Effector CD8-positive, alpha-beta T cell (primary cell): ENCODE measurements at regions not wholly inside any gene's neighbourhood (a gene's known extent, or its start where the extent isn't known, plus 50 kb on each side); places are given as distances from the start of the nearest gene placed in this dataset.
"Not testable (repeated sequence)": the region's sequence is repeated elsewhere in the genome, so short reads cannot be mapped to it uniquely, and the experiment has no call there.

Source experiments
- DNase-seq: peaks from one replicate; lab custom pipeline; 2025; lab: John Stamatoyannopoulos, UW

DNA sequence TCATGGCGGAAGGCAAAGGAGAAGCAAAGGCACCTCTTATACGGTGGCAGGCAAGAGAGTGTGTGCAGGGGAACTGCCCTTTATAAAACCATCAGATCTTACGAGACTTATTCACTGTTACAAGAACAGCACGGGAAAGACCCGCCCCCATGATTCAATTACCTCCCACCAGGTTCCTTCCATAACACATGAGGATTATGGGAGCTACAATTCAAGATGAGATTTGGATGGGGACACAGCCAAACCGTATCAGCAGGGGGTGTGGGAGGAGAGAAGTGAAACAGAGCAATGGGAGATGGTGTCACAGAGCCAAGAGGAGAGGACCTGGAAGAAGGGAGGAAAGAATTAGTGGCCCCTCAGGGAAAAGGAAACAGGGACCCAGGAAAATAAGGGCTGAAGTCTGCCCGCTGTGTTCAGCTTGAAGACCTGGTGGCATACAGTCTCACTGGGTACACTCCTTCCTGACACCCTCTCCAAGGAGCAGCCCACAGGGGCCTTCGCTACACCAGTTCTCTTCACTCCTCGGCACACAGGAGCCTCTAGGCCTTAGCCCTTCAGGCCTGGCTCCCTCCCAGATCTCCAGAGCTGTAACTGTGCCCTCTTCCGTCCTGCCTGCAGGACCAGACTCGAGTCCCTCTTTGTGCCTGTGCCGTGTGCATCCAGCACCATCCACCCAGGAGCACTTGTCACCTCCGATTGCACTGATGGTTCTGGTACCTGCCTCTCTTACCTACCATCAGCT, 262.1 kb downstream of the EIPR1 start:
- no peak for DNase-seq

DNA sequence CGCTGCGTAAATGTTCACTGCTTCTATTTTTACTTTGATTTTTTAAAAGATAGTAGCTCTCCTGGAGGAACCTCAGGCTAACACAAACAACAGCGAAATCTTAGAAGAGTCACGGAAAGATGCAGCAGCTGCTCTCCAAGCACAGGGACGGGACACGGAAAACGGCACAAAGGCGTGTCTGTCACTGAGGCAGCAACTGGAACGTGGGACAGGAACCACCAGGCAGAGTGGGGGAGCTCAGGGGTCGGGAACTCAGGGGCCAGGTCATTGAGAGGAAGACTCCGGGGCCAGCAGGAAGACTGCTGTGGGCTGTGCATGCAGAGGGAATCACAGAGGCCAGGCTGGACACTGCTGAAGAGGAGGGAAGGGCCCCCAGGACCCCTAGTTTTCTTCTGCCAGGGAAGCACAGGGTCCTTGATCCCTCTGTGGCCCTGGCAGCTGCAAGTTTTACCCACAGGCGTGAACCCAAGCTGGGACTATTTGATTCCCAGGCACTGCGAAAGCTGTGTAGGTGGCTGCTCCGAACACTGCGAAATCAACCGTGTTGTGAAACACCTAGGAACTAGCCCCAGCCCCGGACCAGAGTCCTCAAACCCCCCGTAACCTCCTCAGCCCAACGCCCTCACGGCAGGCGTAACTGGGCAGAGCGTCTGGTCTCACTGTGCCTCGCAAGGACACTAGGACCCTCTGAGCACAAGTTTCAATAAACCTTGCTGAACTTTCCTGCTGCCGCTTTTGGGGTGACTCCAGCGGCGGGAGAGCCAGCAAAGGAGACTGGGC, 263.0 kb downstream of the EIPR1 start:
- no peak for DNase-seq

DNA sequence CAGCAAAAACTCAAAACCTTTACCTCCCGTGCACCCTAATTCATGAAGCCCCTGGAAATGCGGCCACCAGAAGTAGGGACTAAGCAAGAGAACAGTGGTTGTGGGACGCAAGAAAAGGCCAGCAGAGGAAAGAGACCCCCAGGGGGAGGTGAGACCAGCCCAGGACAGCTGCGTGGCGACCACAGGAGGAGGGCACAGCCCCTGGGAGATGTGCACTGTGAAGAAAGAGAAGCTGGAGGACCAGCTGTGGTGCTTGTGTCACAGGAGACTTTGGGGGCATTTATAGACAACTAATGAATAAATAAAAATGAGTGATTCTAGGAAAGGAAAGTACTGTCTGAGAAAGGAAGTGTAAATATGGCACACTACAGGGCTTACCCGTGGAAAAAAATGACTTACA, 263.8 kb downstream of the EIPR1 start:
- DNase-seq = no peak

DNA sequence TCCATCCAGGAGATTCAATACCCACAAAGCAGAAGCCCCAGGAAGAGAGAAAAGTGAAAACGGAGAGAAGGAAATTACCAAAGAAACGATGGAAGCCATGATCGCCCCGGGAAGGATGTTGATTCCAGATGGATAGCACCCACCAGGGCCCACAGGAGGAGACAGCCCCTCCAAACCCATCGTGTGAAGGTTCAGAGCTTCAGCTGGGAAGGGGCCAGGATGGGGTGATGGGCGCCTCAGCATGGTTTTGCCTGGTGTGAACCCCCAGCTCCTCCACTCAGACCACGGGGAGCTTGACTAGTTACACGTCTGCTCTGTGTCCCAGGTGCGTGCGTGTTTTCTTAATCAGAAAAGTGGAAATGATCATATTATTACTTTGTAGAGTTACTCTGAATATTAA, 264.5 kb downstream of the EIPR1 start:
- DNase-seq = no peak

DNA sequence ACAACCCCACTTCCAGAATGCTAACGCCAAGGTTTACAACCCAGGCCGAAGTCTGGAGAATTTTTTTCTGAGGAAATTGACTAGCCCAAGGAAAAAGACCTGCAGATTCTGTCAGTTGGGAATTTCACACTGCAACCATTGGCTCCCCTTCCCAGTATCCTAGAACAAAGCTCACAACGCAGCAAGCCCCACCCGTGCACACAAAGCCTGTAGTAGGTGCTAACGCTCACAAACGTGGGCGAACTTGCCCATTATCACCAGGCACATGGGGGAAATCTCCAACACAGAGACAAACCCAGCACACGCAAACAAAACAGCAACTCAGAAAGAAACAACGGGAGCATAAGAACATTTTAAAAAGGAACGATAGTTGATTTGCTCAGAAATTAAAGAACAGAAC, 265.1 kb downstream of the EIPR1 start:
- no peak for DNase-seq

DNA sequence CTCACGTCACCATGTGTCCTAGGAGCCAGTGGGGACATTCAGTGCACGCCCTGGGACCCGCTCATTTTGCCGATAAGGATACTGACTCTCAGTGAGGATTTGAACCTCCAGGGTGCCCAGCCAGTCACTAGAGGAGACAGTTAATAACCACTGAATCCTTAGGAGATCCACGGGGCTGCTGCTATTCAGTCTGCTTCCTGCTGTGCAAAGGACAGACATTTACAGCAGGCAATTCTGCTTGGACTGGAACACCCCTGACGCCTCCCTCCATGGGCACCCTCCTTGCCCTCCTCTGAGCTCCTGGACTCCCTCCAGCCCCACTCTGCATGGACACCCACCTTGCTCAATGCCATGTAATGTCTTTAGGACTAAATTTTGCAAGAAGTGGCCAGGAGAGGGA, 265.5 kb downstream of the EIPR1 start:
- DNase-seq = no peak

DNA sequence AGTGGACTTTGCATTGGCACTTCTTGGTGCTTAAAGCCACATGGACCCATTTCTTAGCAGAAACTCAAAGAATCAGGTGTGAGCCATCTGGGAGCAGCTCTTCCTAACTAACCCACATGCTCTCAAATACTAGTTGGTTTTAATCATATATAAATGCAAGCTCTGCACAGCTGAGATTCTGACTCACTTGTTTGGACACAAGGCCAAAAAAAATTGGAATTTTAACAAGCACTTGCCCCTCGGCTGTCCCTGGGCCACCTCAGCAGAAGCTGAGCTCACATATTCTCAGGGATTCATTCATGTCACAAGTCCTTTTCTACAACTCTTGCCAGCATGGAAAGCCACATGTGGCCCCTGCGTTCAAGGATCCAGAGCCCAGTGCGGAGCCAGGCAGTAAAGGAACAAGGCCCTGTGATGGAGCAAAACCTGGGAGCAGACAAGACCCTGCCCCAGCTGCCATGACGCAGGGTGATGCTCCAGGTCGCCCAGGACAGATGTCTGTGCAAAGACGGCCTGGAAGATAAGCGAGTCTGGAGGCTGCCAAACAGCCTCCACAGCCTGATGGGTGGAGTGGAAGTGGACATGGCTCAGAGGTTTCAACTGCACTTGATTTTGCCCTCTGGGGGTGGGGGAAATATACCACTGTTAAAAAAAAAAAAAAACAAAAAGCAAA, 266.5 kb downstream of the EIPR1 start:
- no peak for DNase-seq

DNA sequence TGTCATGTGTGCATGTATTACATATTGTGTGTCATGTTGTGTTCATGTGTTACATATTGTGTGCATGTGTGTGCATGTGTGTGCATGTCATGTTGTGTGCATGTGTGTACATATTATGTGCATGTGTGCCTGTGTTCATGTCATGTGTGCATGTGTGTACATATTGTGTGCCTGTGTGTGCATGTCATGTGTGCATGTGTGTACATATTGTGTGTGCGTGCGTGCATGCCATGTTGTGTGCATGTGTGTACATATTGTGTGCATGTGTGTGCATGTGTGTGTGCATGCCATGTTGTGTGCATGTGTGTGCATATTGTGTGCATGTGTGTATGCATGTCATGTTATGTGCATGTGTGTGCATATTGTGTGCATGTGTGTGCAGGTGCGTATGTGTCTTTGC, 267.1 kb downstream of the EIPR1 start:
- DNase-seq = no peak

DNA sequence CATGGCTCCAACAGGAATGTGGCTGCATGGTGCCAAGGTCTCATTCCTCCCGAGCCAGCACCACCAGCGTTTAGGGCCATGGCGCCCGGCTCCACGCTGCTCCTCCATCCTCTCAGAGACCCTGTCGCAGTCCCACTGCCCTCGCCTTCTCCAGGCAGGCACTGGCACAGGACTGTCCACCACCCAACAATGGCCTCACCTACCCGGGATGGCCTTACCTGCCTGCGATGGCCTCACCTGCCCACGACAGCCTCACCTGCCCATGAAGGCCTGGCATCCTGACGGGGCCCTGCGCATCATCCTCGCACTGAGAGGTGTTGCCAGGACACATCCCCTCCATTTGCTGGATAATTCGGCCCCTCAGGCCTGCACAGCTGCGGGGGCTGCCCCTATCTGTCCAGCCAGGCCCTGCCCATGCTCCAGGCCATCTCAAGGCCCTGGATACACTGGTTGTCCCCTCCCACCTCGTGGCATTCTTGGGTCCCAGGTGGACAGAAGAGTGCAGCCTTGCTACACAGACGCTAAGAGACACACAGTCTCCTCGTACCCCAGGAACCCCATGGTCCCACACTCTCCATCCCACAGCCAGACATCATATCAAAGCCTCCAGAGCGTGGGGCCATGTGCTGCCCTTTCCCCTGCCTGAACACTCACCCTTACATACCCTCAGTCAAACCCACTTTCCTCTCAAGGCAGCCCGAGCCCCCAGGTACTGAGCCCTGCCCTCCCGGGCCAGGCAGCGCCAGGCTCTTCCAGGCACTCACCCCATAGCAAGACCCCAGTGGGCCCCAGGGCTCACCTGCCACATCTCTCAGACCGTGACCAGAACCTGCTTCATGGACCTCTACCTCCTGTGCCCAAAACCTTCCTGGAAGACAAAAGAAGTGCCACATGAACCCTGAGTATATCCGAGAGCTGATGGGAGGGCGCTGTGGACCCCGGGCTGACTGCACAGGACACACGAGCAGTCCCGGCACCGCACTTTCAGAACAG, 268.6 kb downstream of the EIPR1 start:
- no peak for DNase-seq

DNA sequence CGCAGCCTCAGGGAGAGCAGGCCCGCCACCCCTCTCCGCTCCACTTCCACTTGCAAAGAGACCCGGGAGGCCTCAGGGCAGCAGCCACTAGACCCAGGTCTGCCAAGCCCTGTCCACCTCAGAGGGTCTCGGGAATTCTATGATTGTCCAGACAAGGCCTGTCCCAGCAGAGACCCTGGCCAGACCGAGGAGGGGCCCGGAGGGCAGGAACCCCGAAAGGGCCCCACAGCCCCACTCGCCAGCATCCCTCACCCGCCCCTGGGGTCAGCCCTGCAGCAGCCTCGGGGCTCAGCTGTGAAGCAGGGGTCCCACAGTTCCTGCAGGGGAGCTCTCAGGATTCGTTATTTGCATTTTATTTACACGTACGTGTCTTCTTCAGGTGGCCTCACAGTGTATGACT, 269.5 kb downstream of the EIPR1 start:
- DNase-seq = no peak

DNA sequence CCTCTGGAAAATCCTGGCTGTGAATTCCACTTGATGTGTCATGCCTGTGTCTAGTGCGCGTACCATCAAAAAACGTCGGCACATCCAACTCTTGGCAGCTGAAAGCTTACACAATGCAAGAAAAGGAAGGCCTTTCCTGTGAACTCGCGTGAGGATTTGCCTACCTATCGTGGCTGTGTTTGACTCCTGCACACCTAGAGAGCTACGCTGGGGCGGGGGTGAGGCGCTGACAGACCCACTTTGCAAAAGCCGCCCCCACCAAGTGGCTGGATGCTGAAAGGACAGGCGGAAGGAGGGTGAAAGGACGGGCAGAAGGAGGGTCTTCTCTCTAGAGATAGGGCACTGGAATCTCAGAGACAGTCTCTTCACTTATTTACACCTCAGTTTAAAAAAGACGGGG, 270.1 kb downstream of the EIPR1 start:
- DNase-seq = no peak

DNA sequence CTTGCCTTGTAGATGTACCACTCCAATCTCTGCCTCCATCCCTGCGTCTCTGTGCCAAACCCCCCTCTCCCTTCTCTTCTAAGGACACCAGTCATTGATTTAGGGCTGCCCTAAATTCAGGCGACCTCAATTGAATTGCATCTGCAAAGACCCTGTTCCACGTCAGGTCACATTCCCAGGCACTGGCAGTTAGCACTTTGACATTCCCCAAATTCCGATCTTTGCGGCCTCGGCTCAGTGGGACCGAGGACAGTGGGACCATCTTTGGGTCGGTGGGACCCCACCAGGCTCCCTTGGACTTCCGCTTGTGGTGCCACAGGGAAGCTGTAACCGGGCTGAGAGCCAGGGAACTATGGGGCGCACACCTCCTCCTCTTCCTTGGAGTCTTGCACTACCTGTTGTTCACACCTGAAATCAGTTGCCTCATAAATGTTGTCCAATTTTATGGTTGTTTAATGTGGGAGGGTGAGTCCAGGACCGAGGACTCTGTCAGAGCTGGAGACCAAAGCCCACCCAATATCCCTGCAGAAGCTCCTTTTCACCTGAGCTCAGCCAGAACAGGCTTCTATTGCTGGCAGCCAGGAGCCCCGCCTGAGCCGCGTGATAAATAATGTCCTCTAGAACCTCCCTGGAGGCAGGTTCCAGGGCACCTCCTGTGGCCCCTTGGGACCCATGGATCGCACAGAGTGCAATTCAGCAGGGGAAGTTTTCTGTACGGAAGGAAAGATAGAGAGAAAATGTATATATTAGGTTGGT, 271.6 kb downstream of the EIPR1 start:
- no peak for DNase-seq

DNA sequence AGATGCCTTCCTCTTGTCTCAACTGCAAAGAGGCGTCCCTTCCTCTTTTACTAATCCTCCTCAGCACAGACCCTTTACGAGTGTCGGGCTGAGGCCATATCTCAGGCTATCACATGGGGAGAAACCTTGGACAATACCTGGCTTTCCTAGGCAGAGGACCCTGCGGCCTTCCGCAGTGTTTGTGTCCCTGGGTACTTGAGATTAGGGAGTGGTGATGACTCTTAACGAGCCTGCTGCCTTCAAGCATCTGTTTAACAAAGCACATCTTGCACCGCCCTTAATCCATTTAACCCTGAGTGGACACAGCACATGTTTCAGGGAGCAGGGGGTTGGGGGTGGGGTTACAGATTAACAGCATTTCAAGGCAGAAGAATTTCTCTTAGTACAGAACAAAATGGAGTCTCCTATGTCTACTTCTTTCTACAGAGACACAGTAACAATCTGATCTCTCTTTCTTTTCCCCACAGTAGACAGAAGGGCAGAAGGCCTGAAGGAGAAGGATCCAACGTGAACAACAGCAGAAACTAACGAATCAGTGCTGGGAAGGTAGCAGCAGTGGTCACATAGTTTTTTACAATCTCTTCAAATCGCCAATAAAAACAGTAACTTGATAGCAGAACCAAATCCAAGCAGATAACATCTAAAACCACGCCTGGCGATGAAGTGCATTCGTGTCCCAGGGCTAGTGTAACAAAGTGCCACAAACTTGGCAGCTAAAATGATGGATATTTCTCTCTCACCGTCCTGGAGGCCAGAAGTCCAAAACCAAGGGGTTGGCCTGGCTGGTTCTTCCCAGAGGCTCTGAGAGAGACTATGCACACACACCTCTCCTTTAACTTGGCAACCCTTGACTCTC, 272.4 kb downstream of the EIPR1 start:
- not testable (repeated sequence) for DNase-seq

DNA sequence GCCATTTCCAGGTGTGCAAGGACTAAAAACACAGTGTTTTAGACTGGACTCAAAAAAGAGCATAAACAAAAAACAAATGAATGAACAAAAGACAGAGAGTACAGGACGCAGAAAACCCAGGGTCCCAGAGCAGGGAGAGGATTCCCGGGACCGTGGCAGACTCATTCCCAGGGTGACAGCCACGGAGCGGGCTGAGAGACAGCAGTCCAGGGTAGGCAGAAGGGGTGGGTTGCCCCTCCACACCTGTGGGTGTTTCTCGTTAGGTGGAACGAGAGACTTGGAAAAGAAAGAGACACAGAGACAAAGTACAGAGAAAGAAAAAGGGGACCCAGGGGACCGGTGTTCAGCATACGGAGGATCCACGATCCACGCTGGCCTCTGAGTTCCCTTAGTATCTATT, 273.4 kb downstream of the EIPR1 start:
- no peak for DNase-seq

DNA sequence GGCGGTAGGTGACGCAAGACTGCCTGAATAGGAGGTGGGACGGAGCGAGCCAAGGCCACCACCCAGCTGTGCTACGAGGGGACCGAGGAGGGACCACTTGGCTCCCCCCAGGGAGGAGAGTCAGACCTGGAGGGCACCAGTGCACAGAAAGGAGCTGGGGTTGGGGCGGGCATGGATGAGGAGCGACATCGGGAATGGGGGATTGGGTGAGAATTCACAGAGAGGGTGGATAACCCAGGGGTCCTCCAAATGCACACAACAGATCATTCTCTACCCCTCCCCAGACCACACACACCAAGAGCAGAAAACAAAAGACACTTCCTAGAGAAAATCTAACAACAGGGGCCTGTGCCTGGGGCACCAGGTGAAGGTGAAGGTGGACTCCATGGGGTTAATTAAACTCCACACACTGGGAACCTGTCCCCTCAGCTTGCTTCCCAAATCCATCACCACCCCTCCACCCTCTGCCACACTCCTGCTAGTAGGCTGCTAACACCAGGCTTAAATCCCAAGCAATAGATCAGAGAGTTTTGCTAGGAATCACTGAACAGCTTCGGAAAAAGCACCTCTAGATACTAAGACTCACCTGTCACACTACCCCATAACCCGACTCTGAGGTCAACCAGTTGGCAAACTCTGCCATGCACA, 274.6 kb downstream of the EIPR1 start:
- no peak for DNase-seq

DNA sequence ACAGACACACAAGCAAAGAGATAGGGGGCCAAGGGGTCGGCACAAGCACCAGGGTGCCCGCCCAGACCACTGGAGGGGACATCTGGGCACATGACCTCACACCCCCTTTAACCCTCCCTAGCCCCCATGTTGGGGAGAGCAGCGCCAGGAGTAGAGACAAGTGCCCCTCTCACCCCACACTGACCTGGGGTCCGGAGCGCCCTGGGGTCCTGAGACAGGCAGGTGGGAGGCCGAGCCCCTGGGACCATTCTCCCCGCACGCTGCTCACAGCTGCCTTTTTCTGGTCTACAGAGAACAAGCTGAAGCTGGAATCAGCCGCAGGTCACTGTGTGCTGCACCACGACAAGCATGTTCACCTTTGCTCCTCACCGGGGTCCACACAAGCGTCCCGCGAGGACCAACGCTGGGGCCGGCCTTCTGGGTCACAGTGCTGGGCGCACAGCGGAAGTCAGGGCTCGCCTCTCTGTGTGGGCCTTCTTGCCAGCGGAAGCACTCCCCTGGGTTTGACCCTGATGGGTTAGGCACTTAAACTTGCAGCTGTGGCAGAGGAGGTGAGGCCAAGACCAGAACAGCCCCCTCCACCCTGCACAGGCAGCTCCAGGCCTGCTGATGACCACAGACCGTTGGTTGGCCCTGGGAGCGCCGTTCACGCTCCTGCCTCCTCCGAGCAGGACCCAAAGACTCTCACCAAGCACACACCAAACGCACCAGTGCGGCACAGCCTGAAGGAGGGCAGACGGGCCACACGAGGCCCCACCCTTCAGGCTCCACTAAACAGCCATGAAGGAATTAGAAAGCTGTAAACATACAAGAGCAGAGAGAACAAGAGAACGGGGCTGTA, 275.3 kb downstream of the EIPR1 start:
- DNase-seq = no peak

DNA sequence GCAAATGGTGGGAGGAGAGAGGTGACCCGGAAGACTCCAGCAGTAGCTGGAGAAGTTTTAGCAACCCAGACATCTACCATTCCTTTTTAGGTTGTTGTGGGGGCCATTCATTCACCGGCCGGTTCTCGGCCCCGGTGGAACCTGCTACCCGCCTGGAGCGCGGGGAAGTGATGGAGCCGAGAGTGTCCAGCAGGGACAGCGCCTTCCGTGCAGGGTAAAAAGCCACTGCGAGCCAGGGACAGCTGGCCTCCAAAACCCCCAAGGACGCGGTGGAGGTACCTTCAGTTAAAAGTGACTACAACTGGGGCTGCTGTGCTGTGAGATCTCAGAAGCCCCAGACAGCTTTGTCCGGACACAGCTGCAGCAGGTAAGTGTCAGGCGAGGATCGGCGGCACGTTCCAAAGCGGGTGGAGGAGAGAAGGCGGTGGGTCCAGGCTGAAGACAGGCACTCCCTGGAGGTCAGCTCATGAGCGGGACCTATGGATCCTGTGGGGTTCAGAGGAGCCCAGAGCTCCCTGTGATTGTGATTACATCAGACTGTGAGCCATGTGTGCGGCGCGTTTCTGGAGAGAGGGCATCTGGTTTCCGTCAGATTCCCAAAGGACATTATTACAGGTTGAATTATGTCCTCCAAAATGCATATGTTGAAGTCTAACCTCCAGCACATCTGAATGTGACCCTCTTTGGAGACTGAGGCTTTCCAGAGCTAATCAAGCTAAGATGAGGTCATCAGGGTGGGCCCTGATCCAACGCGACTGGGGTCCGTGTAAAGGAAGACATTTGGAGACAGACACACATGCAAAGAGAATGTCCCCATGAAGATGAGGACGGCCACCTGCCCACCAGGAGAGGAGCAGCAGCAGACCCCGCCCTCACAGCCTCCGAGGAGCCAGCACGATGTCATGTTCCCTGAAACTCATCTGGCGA, 276.3 kb downstream of the EIPR1 start:
- DNase-seq = no peak

DNA sequence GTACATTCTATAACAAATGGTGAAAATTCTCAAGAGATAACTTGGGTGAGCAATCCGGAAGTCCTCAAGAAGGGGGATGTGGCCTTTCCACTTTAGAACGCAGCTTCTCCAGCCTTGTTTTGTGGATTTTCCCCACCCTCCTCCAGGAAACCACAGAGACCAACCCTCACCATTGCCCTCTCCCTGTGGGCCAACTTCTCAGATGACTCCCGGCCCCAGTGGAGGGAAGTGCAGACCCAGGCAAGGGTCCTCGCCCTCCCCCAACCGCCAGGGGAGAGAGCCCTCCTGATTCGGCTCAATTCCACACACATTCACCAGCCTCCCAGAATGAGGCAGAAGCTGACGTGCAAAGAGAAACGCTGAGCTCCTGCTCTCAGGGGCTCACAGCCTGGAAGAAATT, 277.2 kb downstream of the EIPR1 start:
- DNase-seq = no peak
